Naive thymus-derived CD8-positive, alpha-beta T cell (primary cell): ENCODE measurements at regions not wholly inside any gene's neighbourhood (a gene's known extent, or its start where the extent isn't known, plus 50 kb on each side); places are given as distances from the start of the nearest gene placed in this dataset.

Experiments used
- ATAC-seq, 2 donors: fragments of 150-1000 bp; cut with Tn5 transposase in 1 of 2; sonication (Bioruptor Pico), chemical (Tn5 transposase) in 1 of 2; 1 replicate in 1 of 2; 2 replicates in 1 of 2; pipeline ENCODE4 v1.10.0; 2021; ENCODE audit warnings: mild to moderate bottlenecking in 2 of 2, moderate library complexity in 2 of 2
- POLR2A ChIA-PET: fragments of 350-600 bp; sonication (Branson Sonifier 250); formaldehyde crosslinking; loops from one replicate; lab custom pipeline; 2021; ENCODE audit warnings: antibody characterized with exemption; lab: Charles Lee
- DNase-seq, 10 donors: peaks; one replicate each; pipeline versions ENCODE4 v3.0.0 to v3.0.0-alpha.2; 2020 to 2022
- H3K27ac Mint-ChIP-seq, 10 donors: one replicate each; pipeline ENCODE4 v1.8.0; 2020 to 2022; ENCODE audit warnings: mild to moderate bottlenecking in 10 of 10, mixed read lengths in 10 of 10, moderate library complexity in 4 of 10, inconsistent platforms in 1 of 10
- H3K27me3 Mint-ChIP-seq, 5 donors: one replicate each; pipeline ENCODE4 v1.8.0; 2021 to 2022; ENCODE audit warnings: mixed read lengths in 5 of 5
- H3K36me3 Mint-ChIP-seq, 3 donors: one replicate each; pipeline ENCODE4 v1.8.0; 2020 to 2022; ENCODE audit warnings: mixed read lengths in 3 of 3, mild to moderate bottlenecking in 2 of 3, inconsistent platforms in 1 of 3
- H3K4me1 Mint-ChIP-seq, 4 donors: one replicate each; pipeline ENCODE4 v1.8.0; 2021 to 2022; ENCODE audit warnings: mixed read lengths in 4 of 4
- H3K4me3 Mint-ChIP-seq, 10 donors: one replicate each; pipeline ENCODE4 v1.8.0; 2020 to 2022; ENCODE audit warnings: mild to moderate bottlenecking in 10 of 10, mixed read lengths in 10 of 10, moderate library complexity in 6 of 10, inconsistent platforms in 1 of 10
- H3K9me3 Mint-ChIP-seq, 9 donors: one replicate each; pipeline ENCODE4 v1.8.0; 2020 to 2022; ENCODE audit warnings: mixed read lengths in 9 of 9, mild to moderate bottlenecking in 3 of 9, inconsistent platforms in 1 of 9, moderate library complexity in 1 of 9

DNA sequence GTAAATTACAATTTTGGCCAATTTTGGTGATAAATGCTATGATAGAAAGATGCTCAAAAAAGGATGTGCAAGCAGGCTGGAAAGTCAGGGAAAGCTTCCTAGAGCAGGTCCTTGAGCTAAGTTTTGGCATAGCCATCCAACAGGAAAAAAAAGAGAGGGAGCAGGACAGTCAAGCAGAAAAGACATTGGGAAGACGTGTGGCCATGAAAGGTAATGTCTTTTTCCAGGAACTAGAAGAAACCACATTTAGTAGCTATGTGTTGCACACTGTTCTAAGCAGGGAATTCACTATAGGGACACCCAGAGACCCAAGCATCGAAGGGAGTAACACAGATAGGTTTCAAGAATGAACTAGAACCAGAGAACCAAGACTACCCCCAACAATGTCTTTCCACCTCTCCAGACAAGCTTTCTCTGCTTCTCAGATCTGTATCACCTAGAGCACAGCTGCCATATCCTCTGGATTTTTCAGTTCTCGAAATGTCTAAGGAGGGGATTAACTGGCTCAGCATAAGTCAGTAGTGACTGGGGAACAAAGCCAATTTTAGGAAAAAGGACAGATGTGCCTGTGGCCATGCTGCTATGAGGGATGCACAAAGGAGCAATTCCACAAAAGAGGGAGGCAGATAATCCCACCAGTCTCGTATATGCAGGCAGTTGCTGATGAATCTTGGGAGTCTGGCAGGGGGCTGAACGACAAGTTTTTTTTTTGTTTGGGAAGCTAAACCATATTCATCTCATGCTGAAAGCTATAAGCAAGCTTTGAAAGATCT is 97.1 kb upstream of the DAB1 start:
- Mint-ChIP-seq H3K9me3 (peaks cover 0 to 8% (median 0%) of the 10 kb centered on the region in 9 donors), H3K4me1 (no peaks in the 10 kb centered on the region), H3K27me3 (peaks cover 4 to 27% (median 7%) of the 10 kb centered on the region in 5 donors), H3K27ac (no peak overlapping the region), H3K36me3 (no peaks in the 10 kb centered on the region), H3K4me3 (no peak overlapping the region)
- no peak for DNase-seq
- POLR2A ChIA-PET: no interaction called here
- no peak for ATAC-seq

DNA sequence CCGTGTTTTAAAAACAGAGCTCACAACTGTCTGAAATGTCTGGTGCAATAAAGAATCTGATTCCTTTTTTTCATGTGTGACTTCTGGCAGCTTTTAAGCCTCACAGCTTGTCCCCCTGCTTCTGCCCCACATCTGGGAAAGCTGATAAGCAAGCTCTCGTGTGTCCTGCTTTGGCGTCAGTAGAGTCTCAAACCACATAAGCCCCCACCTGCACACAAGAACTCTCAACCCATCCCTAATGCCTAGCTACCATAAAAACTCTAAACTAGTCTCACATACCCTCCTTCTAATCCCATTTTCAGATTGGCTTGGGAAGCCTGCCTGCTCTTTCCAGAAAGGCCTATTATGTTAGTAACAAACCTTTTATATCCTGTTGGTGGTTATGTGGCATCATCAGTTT is 94.6 kb upstream of the DAB1 start:
- no peaks in the 10 kb centered on the region for H3K4me1 Mint-ChIP-seq
- POLR2A ChIA-PET: no interaction called here
- H3K27me3 Mint-ChIP-seq: peaks cover 7 to 42% (median 13%) of the 10 kb centered on the region in 5 donors
- no peak overlapping the region for H3K27ac Mint-ChIP-seq
- ATAC-seq (no peak), DNase-seq (no peak)
- no peaks in the 10 kb centered on the region for H3K36me3 Mint-ChIP-seq
- peaks cover 0 to 6% (median 0%) of the 10 kb centered on the region in 9 donors for H3K9me3 Mint-ChIP-seq
- no peak overlapping the region for H3K4me3 Mint-ChIP-seq

DNA sequence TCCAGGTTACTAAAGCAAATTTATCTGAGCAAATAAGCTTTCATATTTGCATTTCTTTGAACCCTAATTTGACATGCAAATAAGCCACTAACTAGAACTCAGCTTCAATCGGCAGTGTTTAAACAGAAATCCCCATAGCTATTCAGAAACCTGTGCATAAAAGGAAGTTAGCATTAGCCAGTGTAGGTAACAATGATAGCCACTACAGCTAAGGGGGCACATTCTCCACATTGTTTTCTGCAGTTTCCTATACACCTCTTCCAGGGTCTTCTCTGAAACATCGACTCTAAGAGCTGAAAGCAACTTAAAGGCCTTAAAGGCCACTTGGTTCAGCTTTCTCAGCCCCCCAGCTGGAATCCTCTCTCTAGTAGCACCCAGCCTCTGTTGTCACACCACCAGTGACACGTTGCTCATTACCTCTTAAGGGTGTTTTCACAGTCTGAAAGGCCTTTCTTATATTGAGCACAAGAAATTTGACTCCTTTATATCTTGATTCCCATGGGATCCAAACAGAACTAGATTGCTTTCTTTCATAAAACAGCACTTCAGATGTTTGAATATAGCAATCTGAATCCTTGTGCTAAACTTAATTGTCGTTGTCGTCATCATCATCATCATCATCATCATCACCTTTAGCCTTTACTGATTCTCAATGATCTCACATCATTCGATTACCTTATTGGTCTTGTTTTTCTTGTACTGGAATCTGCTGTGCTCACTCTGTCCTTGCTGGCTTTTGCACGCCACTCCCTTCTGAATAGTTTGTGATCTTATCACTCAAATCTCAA is 93.9 kb upstream of the DAB1 start:
- no peaks in the 10 kb centered on the region for H3K36me3 Mint-ChIP-seq
- POLR2A ChIA-PET: no interaction called here
- H3K4me3 Mint-ChIP-seq: no peak overlapping the region
- no peak for ATAC-seq
- H3K27ac Mint-ChIP-seq: no peak overlapping the region
- DNase-seq: no peak
- H3K4me1 Mint-ChIP-seq: no peaks in the 10 kb centered on the region
- peaks cover 11 to 49% (median 16%) of the 10 kb centered on the region in 5 donors for H3K27me3 Mint-ChIP-seq
- H3K9me3 Mint-ChIP-seq: peaks cover 0 to 10% (median 0%) of the 10 kb centered on the region in 9 donors

GRCh38 chr1:57512386-57512785 is 88.5 kb upstream of the DAB1 start:
- ATAC-seq (no peak), DNase-seq (no peak)
- POLR2A ChIA-PET: no interaction called here
- Mint-ChIP-seq H3K4me3 (no peak overlapping the region), H3K4me1 (no peaks in the 10 kb centered on the region), H3K27me3 (peaks cover 10 to 30% (median 12%) of the 10 kb centered on the region in 5 donors), H3K27ac (no peak overlapping the region), H3K36me3 (no peaks in the 10 kb centered on the region), H3K9me3 (peaks cover 0 to 11% (median 0%) of the 10 kb centered on the region in 9 donors)

DNA sequence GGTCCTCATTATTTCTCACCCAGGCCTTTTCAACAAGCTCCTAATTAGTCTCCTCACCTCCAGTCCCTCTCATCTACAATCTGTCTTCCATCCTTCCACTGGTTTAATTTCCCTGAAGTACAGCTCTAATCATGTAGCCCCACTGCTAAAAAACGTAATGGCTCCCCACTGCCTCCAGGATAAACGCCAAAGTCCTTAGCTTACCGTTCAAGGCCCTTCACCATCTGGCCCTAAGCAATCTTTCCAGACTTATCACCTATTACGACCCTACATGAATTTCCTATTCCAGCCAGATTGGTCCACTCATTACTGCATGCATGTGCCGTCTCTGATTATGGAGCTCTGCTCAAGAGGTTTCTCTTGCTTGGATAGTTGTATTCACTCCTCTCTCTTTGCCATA is 83.1 kb upstream of the DAB1 start:
- no peak for DNase-seq
- peak overlapping the region in 1 of 10 donors; percentile 31 for H3K27ac Mint-ChIP-seq
- no peaks in the 10 kb centered on the region for H3K36me3 Mint-ChIP-seq
- H3K4me1 Mint-ChIP-seq: no peaks in the 10 kb centered on the region
- H3K4me3 Mint-ChIP-seq: no peak overlapping the region
- no peak for ATAC-seq
- peaks cover 0 to 16% (median 5%) of the 10 kb centered on the region in 5 donors for H3K27me3 Mint-ChIP-seq
- POLR2A ChIA-PET: no interaction called here
- H3K9me3 Mint-ChIP-seq: peaks cover 0 to 19% (median 0%) of the 10 kb centered on the region in 9 donors

DNA sequence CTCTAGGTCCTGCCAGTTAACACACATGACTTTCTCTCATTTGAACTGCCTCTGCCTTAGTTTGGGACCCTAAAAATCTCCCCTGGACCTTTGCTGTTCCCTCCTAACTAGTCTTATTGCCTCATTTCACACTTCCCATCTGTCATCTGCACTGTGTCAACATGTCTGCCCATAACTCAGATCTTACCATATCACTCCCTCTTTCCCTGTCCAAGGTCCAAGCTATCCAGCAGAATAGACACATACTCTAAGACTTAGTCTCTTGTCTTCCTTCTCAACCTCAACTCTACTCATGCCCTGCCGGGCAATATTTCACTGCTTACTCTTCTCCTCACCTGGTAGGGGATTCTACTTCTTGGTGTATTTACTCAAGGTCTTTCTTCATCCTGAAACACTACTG is 79.5 kb upstream of the DAB1 start:
- no peaks in the 10 kb centered on the region for H3K4me1 Mint-ChIP-seq
- DNase-seq (no peak), ATAC-seq (no peak)
- peaks cover 0 to 19% (median 1%) of the 10 kb centered on the region in 9 donors for H3K9me3 Mint-ChIP-seq
- POLR2A ChIA-PET: no interaction called here
- no peak overlapping the region for H3K27ac Mint-ChIP-seq
- H3K27me3 Mint-ChIP-seq: peaks cover 0 to 22% (median 5%) of the 10 kb centered on the region in 5 donors
- no peak overlapping the region for H3K4me3 Mint-ChIP-seq
- H3K36me3 Mint-ChIP-seq: no peaks in the 10 kb centered on the region

GRCh38 chr1:57500136-57500830 is 76.4 kb upstream of the DAB1 start:
- H3K4me1 Mint-ChIP-seq: no peaks in the 10 kb centered on the region
- peaks cover 0 to 13% (median 1%) of the 10 kb centered on the region in 9 donors for H3K9me3 Mint-ChIP-seq
- DNase-seq (no peak), ATAC-seq (no peak)
- H3K36me3 Mint-ChIP-seq: no peaks in the 10 kb centered on the region
- no peak overlapping the region for H3K4me3 Mint-ChIP-seq
- POLR2A ChIA-PET: no interaction called here
- H3K27me3 Mint-ChIP-seq: peaks cover 0 to 26% (median 2%) of the 10 kb centered on the region in 5 donors
- H3K27ac Mint-ChIP-seq: no peak overlapping the region

DNA sequence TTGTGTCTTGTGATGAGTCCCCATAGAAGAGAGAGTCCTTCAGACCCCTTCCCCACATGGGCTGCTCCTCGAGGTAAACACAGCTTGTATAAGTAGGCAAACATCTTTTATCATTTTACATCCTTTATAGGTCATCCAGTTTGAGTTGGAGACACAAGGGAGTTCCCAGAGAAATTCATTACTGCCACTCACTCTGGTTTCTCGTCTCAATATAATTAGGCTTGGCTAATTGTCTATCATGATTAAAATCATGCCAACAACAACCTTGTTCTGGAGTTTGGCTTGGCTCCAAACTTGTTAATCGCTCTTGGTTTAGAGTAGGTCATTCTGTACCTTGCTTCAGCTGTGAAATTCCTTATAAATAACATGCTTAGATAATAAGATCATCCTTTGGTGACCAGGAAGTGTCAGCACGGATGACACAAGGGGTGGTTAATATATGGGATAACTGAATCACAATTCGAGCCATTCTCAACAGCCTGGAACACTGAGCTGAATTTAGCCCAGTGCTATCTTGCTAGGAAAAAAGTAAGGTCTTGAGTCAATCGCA is 70.7 kb upstream of the DAB1 start:
- Mint-ChIP-seq H3K27ac (no peak overlapping the region), H3K4me3 (no peak overlapping the region), H3K36me3 (no peaks in the 10 kb centered on the region), H3K27me3 (peaks cover 2 to 30% (median 5%) of the 10 kb centered on the region in 5 donors), H3K4me1 (no peaks in the 10 kb centered on the region), H3K9me3 (peaks cover 0 to 13% (median 3%) of the 10 kb centered on the region in 9 donors)
- POLR2A ChIA-PET: no interaction called here
- DNase-seq: no peak
- ATAC-seq: no peak

DNA sequence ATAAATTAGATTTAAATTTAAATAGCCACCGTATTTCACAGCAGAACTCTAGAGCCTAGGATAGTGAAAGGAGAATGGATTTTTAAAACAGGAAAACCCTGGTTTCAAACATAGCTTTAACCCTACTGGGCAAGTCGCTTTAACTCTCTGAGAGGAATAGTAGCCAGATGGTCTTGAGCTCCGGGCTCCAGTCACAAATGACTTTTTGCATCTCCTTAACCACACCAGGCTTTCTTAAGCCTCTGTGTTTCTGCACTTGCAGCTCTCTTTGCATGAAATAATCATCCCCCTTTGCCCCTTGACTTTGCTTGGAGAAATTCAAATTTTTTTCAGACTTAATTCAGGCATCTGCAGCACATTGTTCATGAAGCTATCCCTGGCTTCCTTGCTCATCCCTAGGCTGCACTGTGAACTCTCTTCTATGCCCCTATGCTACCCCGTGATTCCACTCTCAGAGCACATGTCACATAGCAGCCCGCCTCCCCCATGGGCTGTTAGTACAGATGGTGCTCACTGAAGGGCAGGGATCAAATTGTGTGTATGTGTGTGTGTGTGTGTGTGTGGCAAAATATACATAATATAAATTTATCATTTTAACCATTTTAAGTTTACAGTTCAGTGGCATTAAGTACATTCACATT is 68.8 kb upstream of the DAB1 start:
- POLR2A ChIA-PET: no interaction called here
- Mint-ChIP-seq H3K4me1 (no peaks in the 10 kb centered on the region), H3K27ac (no peak overlapping the region), H3K4me3 (no peak overlapping the region), H3K9me3 (peaks cover 0 to 5% (median 0%) of the 10 kb centered on the region in 9 donors), H3K36me3 (no peaks in the 10 kb centered on the region), H3K27me3 (peaks cover 0 to 17% (median 4%) of the 10 kb centered on the region in 5 donors)
- ATAC-seq (no peak), DNase-seq (no peak)

- no peaks in the 10 kb centered on the region for H3K4me1 Mint-ChIP-seq
- ATAC-seq: no peak
- H3K9me3 Mint-ChIP-seq: peaks cover 0 to 5% (median 0%) of the 10 kb centered on the region in 9 donors
- H3K27me3 Mint-ChIP-seq: peaks cover 1 to 16% (median 4%) of the 10 kb centered on the region in 5 donors
- POLR2A ChIA-PET: no interaction called here
- no peak overlapping the region for H3K4me3 Mint-ChIP-seq
- DNase-seq: no peak
- H3K36me3 Mint-ChIP-seq: no peaks in the 10 kb centered on the region
- H3K27ac Mint-ChIP-seq: no peak overlapping the region
Measured at GRCh38 chr1:57489358-57490036, 65.6 kb upstream of the DAB1 start.

DNA sequence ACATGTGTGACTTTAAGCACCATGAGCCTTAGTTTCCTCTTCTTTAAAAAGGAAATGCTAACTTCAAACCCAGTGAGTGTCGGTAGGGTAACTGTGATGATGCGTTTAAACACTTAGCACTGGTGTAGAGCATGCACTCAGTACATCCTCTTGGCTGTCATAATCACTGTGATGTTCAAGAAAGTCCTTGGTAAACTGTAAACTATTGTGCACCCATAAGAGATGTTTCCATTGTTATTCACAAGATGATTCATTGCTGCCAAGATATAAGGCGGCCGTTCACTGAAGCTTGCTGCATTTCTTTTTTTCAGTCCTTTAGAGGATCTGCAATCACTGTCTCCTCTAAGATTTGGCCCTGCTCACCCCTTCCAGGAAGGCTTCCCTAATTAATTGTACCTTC is 61.8 kb upstream of the DAB1 start:
- POLR2A ChIA-PET: no interaction called here
- ATAC-seq: no peak
- peaks cover 0 to 12% (median 1%) of the 10 kb centered on the region in 9 donors for H3K9me3 Mint-ChIP-seq
- H3K36me3 Mint-ChIP-seq: no peaks in the 10 kb centered on the region
- peaks cover 0 to 13% (median 3%) of the 10 kb centered on the region in 5 donors for H3K27me3 Mint-ChIP-seq
- no peak for DNase-seq
- no peaks in the 10 kb centered on the region for H3K4me1 Mint-ChIP-seq
- H3K4me3 Mint-ChIP-seq: no peak overlapping the region
- no peak overlapping the region for H3K27ac Mint-ChIP-seq

DNA sequence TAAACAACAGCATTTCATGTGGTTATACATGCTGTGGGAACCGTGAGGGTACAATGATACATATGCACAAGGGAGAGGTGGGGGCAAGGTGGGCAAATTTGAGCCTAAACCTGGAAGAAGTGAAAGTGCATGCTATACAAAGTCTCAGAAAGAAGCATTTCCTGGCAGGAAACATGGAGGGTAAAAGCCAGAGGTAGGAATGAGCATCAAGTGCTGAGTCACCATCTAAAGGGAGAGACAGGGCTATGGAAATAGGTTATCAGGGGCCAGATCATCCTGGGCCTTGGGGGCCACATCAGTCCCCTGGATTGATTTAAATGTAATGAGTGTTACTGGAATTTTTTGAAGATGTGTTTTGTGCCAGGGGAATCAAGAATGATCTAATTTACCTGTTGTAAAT is 60.1 kb upstream of the DAB1 start:
- H3K27ac Mint-ChIP-seq: no peak overlapping the region
- H3K36me3 Mint-ChIP-seq: no peaks in the 10 kb centered on the region
- ATAC-seq (no peak), DNase-seq (no peak)
- POLR2A ChIA-PET: no interaction called here
- H3K9me3 Mint-ChIP-seq: peaks cover 0 to 12% (median 1%) of the 10 kb centered on the region in 9 donors
- peaks cover 0 to 13% (median 3%) of the 10 kb centered on the region in 5 donors for H3K27me3 Mint-ChIP-seq
- no peaks in the 10 kb centered on the region for H3K4me1 Mint-ChIP-seq
- no peak overlapping the region for H3K4me3 Mint-ChIP-seq
